NCI-H748 (cell line): ENCODE measurements at regions not wholly inside any gene's neighbourhood (a gene's known extent, or its start where the extent isn't known, plus 50 kb on each side); places are given as distances from the start of the nearest gene placed in this dataset.
"Not testable (repeated sequence)": the region's sequence is repeated elsewhere in the genome, so short reads cannot be mapped to it uniquely, and the experiment has no call there.

Experiments
- DNase-seq: peaks from one replicate; lab custom pipeline; 2025; ENCODE audit not compliant: unreplicated experiment; lab: John Stamatoyannopoulos, UW

DNA sequence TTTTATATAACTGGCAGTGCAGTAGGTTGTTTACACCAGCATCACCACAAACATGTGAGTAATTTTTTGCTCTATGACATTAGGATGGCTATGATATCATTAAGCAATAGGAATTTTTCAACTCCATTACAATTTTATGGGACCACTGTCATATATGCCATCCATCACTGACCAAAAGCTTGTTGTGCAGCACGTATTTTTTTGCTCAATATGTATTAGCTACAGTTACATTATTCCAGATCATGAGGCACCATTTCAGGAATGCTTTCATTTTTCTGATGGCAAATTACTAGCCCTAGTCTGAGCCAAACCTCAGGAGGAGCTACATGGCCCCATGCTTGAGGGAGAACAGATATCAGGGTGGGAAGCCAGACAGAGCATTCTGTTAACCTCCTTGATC lies 56.8 kb upstream of the DCLK2 start:
- no peak for DNase-seq

- no peak for DNase-seq
Measured at GRCh38 chr4:150023489-150023888, 54.8 kb upstream of the DCLK2 start.

- not testable (repeated sequence) for DNase-seq
Measured at GRCh38 chr4:150026987-150027386, 51.3 kb upstream of the DCLK2 start.
